ENCODE measurements at regions not wholly inside any gene's neighbourhood (a gene's known extent, or its start where the extent isn't known, plus 50 kb on each side); places are given as distances from the start of the nearest gene placed in this dataset.

DNA sequence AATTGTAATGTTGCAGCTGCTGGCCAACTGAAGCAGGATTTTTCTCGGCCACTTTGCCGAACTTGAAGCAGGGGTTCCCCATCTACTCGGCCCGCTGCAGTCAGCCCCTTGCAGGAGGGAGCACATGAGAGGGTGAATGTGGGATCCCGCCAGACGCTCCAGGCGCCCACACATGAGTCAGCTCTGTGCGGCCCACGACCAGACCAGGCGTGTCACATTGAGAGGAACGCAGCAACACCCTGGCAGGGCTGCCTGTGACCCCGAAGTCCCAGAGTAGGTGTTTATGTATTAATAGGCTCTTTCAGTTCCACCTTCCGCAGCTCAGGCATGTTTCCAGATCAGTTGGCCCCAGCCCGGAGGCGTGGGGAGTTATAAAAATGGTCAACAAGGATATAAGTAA, 344.7 kb upstream of the PABPC4L start:
- intact Hi-C loops (cut with DNase I) = no loop called here
- DNase-seq (no peak), FAIRE-seq (no peak)
- TF ChIP-seq, protein P1, sequence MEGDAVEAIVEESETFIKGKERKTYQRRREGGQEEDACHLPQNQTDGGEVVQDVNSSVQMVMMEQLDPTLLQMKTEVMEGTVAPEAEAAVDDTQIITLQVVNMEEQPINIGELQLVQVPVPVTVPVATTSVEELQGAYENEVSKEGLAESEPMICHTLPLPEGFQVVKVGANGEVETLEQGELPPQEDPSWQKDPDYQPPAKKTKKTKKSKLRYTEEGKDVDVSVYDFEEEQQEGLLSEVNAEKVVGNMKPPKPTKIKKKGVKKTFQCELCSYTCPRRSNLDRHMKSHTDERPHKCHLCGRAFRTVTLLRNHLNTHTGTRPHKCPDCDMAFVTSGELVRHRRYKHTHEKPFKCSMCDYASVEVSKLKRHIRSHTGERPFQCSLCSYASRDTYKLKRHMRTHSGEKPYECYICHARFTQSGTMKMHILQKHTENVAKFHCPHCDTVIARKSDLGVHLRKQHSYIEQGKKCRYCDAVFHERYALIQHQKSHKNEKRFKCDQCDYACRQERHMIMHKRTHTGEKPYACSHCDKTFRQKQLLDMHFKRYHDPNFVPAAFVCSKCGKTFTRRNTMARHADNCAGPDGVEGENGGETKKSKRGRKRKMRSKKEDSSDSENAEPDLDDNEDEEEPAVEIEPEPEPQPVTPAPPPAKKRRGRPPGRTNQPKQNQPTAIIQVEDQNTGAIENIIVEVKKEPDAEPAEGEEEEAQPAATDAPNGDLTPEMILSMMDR (IDR thresholded peaks at IDR 0.05; ENCODE audit: borderline replicate concordance, extremely low read depth, insufficient read depth) = no peak
- Histone ChIP-seq H3K4me1 (ENCODE audit: control insufficient read depth in 2 of 3, insufficient read depth in 2 of 3, low read depth in 1 of 3, low read length in 3 of 3) (no peaks in the 10 kb centered on the region), H3K9ac (ENCODE audit: low read length in 3 of 3) (no peak overlapping the region), H3K27me3 (ENCODE audit: control insufficient read depth, insufficient read depth, low read length) (no peaks in the 10 kb centered on the region), H3K27ac (ENCODE audit: low read depth in 2 of 2, low read length in 2 of 2) (no peak overlapping the region), H3K4me3 (ENCODE audit: low read length in 3 of 3) (no peak overlapping the region), H3K9me3 (ENCODE audit: control insufficient read depth in 2 of 3, insufficient read depth in 1 of 3, low read length in 3 of 3) (peaks cover 0 to 8% (median 5%) of the 10 kb centered on the region in 3 donors), H3K36me3 (ENCODE audit: control insufficient read depth in 2 of 3, insufficient read depth in 3 of 3, low read length in 3 of 3) (no peaks in the 10 kb centered on the region)

DNA sequence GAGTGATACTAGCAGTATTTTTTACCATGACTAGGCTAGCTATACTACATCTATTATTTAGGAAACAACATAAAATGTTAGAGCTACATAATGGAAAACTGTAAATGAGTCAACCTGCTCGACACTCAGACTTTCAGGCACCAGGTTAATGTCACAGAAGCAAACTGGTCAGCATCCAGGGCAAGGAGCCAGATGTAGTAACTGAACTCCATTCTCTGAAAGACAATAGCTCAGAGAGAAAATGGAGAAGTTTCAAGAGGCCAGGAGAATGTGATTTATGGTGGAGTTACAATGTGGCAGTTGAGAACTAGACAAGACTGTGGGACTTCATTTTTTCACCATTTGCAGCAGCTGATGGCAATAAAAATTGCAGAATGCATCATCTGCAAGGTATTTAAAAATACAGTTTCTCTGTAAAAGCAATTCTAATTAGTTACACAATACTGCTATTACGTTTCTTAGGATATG, 342.7 kb upstream of the PABPC4L start:
- FAIRE-seq (no peak), DNase-seq (peak in 3 of 5 donors; percentile 27 to 83 (median 83))
- H3K4me3 ChIP-seq (ENCODE audit: low read length in 3 of 3) = no peak overlapping the region
- no peaks in the 10 kb centered on the region for H3K4me1 ChIP-seq (ENCODE audit: control insufficient read depth in 2 of 3, insufficient read depth in 2 of 3, low read depth in 1 of 3, low read length in 3 of 3)
- no peak overlapping the region for H3K27ac ChIP-seq (ENCODE audit: low read depth in 2 of 2, low read length in 2 of 2)
- no peak overlapping the region for H3K9ac ChIP-seq (ENCODE audit: low read length in 3 of 3)
- TF ChIP-seq, protein P1 (IDR thresholded peaks at IDR 0.05; ENCODE audit: borderline replicate concordance, extremely low read depth, insufficient read depth) = no peak
- peaks cover 0 to 8% (median 5%) of the 10 kb centered on the region in 3 donors for H3K9me3 ChIP-seq (ENCODE audit: control insufficient read depth in 2 of 3, insufficient read depth in 1 of 3, low read length in 3 of 3)
- no peaks in the 10 kb centered on the region for H3K36me3 ChIP-seq (ENCODE audit: control insufficient read depth in 2 of 3, insufficient read depth in 3 of 3, low read length in 3 of 3)
- no peaks in the 10 kb centered on the region for H3K27me3 ChIP-seq (ENCODE audit: control insufficient read depth, insufficient read depth, low read length)
- intact Hi-C loops (cut with DNase I) = no loop called here

DNA sequence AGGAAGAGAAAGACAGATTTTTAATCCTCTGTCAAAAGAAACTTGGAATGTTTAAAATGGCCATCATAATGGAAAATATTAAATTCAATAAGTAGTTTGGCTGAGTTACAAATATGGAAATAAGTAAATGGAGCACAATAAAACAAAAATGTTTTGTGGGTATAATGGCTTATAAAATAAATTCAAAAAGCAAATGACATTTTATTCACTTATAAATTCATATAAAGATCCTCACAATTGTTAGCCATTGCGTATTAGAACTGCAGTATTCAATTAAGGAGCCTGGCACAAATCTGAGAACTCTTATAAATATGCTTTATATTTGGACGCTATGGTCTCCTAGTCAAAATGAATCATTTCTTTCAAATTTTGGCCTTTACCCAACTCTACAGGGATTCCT, 339.0 kb upstream of the PABPC4L start:
- H3K27ac ChIP-seq (ENCODE audit: low read depth in 2 of 2, low read length in 2 of 2) = no peak overlapping the region

More for the DNA sequence above, 339.0 kb upstream of the PABPC4L start:
- FAIRE-seq (no peak), DNase-seq (no peak)
- Histone ChIP-seq H3K9me3 (ENCODE audit: control insufficient read depth in 2 of 3, insufficient read depth in 1 of 3, low read length in 3 of 3) (no peaks in the 10 kb centered on the region), H3K36me3 (ENCODE audit: control insufficient read depth in 2 of 3, insufficient read depth in 3 of 3, low read length in 3 of 3) (no peaks in the 10 kb centered on the region), H3K9ac (ENCODE audit: low read length in 3 of 3) (no peak overlapping the region), H3K27me3 (ENCODE audit: control insufficient read depth, insufficient read depth, low read length) (no peaks in the 10 kb centered on the region), H3K4me1 (ENCODE audit: control insufficient read depth in 2 of 3, insufficient read depth in 2 of 3, low read depth in 1 of 3, low read length in 3 of 3) (no peaks in the 10 kb centered on the region), H3K4me3 (ENCODE audit: low read length in 3 of 3) (no peak overlapping the region)
- intact Hi-C loops (cut with DNase I) = no loop called here
- TF ChIP-seq, protein P1 (IDR thresholded peaks at IDR 0.05; ENCODE audit: borderline replicate concordance, extremely low read depth, insufficient read depth) = no peak
